Activated naive CD4-positive, alpha-beta T cell treated with anti-CD3 and anti-CD28 coated beads, Interleukin-2, amount 10 ng/mL, durations not matched to agents 7 days and 5 days (primary cell): ENCODE measurements at regions not wholly inside any gene's neighbourhood (a gene's known extent, or its start where the extent isn't known, plus 50 kb on each side); places are given as distances from the start of the nearest gene placed in this dataset.

Experiments used
- CTCF ChIA-PET: fragments of 350-600 bp; sonication (Branson Sonifier 250); formaldehyde crosslinking; loops from one replicate; lab custom pipeline; 2021; ENCODE audit warnings: antibody characterized with exemption; lab: Charles Lee
- DNase-seq: peaks from one replicate; pipeline ENCODE4 v3.0.0-alpha.2; 2020
- H3K27ac Mint-ChIP-seq: one replicate; pipeline ENCODE4 v1.8.0; 2021; ENCODE audit warnings: mild to moderate bottlenecking, moderate library complexity, mixed read lengths
- H3K27me3 Mint-ChIP-seq: one replicate; pipeline ENCODE4 v1.8.0; 2021; ENCODE audit warnings: mild to moderate bottlenecking, mixed read lengths
- H3K36me3 Mint-ChIP-seq: one replicate; pipeline ENCODE4 v1.8.0; 2021; ENCODE audit warnings: mixed read lengths
- H3K4me1 Mint-ChIP-seq: one replicate; pipeline ENCODE4 v1.8.0; 2021; ENCODE audit warnings: mixed read lengths
- H3K4me3 Mint-ChIP-seq: one replicate; pipeline ENCODE4 v1.8.0; 2021; ENCODE audit warnings: mild to moderate bottlenecking, moderate library complexity, mixed read lengths
- H3K9me3 Mint-ChIP-seq: one replicate; pipeline ENCODE4 v1.8.0; 2021; ENCODE audit warnings: mixed read lengths

GRCh38 chr10:47088656-47089354 is 177.6 kb downstream of the PTPN20 start:
- no peaks in the 10 kb centered on the region for H3K9me3 Mint-ChIP-seq
- H3K27me3 Mint-ChIP-seq: peaks cover 14% of the 10 kb centered on the region
- CTCF ChIA-PET: no interaction called here
- no peaks in the 10 kb centered on the region for H3K36me3 Mint-ChIP-seq
- no peak for DNase-seq
- no peak overlapping the region for H3K27ac Mint-ChIP-seq
- H3K4me3 Mint-ChIP-seq: no peak overlapping the region
- no peaks in the 10 kb centered on the region for H3K4me1 Mint-ChIP-seq

- Mint-ChIP-seq H3K27me3 (peaks cover 14% of the 10 kb centered on the region), H3K27ac (no peak overlapping the region)
Measured at GRCh38 chr10:47090042-47090441, 178.8 kb downstream of the PTPN20 start.

GRCh38 chr10:47090903-47091302 is 179.7 kb downstream of the PTPN20 start:
- no peaks in the 10 kb centered on the region for H3K4me1 Mint-ChIP-seq

More at GRCh38 chr10:47090042-47090441, 178.8 kb downstream of the PTPN20 start:
- Mint-ChIP-seq H3K36me3 (no peaks in the 10 kb centered on the region), H3K4me1 (no peaks in the 10 kb centered on the region), H3K4me3 (no peak overlapping the region), H3K9me3 (no peaks in the 10 kb centered on the region)
- no peak for DNase-seq
- CTCF ChIA-PET: interaction anchor here (0.6 kb wide), 1 partner anchor 245 kb away, joined by 3 read pairs; no protein-coding TSS in a partner anchor

GRCh38 chr10:47091421-47091820 is 180.2 kb downstream of the PTPN20 start:
- DNase-seq: no peak
- H3K27ac Mint-ChIP-seq: no peak overlapping the region
- H3K9me3 Mint-ChIP-seq: no peaks in the 10 kb centered on the region
- peaks cover 18% of the 10 kb centered on the region for H3K27me3 Mint-ChIP-seq
- H3K4me3 Mint-ChIP-seq: no peak overlapping the region
- CTCF ChIA-PET: no interaction called here
- no peaks in the 10 kb centered on the region for H3K4me1 Mint-ChIP-seq
- H3K36me3 Mint-ChIP-seq: no peaks in the 10 kb centered on the region

More at GRCh38 chr10:47090903-47091302, 179.7 kb downstream of the PTPN20 start:
- no peak overlapping the region for H3K27ac Mint-ChIP-seq
- H3K4me3 Mint-ChIP-seq: no peak overlapping the region
- no peaks in the 10 kb centered on the region for H3K36me3 Mint-ChIP-seq
- peaks cover 18% of the 10 kb centered on the region for H3K27me3 Mint-ChIP-seq
- CTCF ChIA-PET: no interaction called here
- no peaks in the 10 kb centered on the region for H3K9me3 Mint-ChIP-seq
- no peak for DNase-seq

- DNase-seq: no peak
- H3K36me3 Mint-ChIP-seq: no peaks in the 10 kb centered on the region
- peaks cover 18% of the 10 kb centered on the region for H3K27me3 Mint-ChIP-seq
- no peak overlapping the region for H3K27ac Mint-ChIP-seq
- no peaks in the 10 kb centered on the region for H3K9me3 Mint-ChIP-seq
- no peaks in the 10 kb centered on the region for H3K4me1 Mint-ChIP-seq
- CTCF ChIA-PET: no interaction called here
- no peak overlapping the region for H3K4me3 Mint-ChIP-seq
Measured at GRCh38 chr10:47092376-47092775, 181.1 kb downstream of the PTPN20 start.

- CTCF ChIA-PET: no interaction called here
- H3K27ac Mint-ChIP-seq: no peak overlapping the region
- no peaks in the 10 kb centered on the region for H3K36me3 Mint-ChIP-seq
- H3K4me1 Mint-ChIP-seq: no peaks in the 10 kb centered on the region
- H3K27me3 Mint-ChIP-seq: peaks cover 18% of the 10 kb centered on the region
- no peaks in the 10 kb centered on the region for H3K9me3 Mint-ChIP-seq
- DNase-seq: no peak
- no peak overlapping the region for H3K4me3 Mint-ChIP-seq
Measured at GRCh38 chr10:47092831-47093230, 181.6 kb downstream of the PTPN20 start.

GRCh38 chr10:47094126-47094525 is 182.9 kb downstream of the PTPN20 start:
- Mint-ChIP-seq H3K27me3 (peaks cover 10% of the 10 kb centered on the region), H3K4me3 (no peak overlapping the region), H3K9me3 (no peaks in the 10 kb centered on the region), H3K36me3 (no peaks in the 10 kb centered on the region), H3K27ac (no peak overlapping the region), H3K4me1 (no peaks in the 10 kb centered on the region)
- DNase-seq: no peak
- CTCF ChIA-PET: no interaction called here

GRCh38 chr10:47094636-47095035 is 183.4 kb downstream of the PTPN20 start:
- no peaks in the 10 kb centered on the region for H3K36me3 Mint-ChIP-seq
- CTCF ChIA-PET: no interaction called here
- no peak overlapping the region for H3K27ac Mint-ChIP-seq
- H3K27me3 Mint-ChIP-seq: peaks cover 13% of the 10 kb centered on the region
- H3K4me1 Mint-ChIP-seq: no peaks in the 10 kb centered on the region
- no peak overlapping the region for H3K4me3 Mint-ChIP-seq
- H3K9me3 Mint-ChIP-seq: no peaks in the 10 kb centered on the region
- DNase-seq: no peak

- no peak for DNase-seq
- Mint-ChIP-seq H3K4me1 (no peaks in the 10 kb centered on the region), H3K4me3 (no peak overlapping the region), H3K27me3 (peaks cover 15% of the 10 kb centered on the region), H3K9me3 (no peaks in the 10 kb centered on the region), H3K27ac (no peak overlapping the region), H3K36me3 (no peaks in the 10 kb centered on the region)
- CTCF ChIA-PET: no interaction called here
Measured at GRCh38 chr10:47095211-47095610, 184.0 kb downstream of the PTPN20 start.

GRCh38 chr10:47095848-47096612 is 184.8 kb downstream of the PTPN20 start:
- CTCF ChIA-PET: no interaction called here

GRCh38 chr10:47098238-47098637 is 187.0 kb downstream of the PTPN20 start:
- CTCF ChIA-PET: no interaction called here
- H3K27me3 Mint-ChIP-seq: peaks cover 21% of the 10 kb centered on the region

More at GRCh38 chr10:47095848-47096612, 184.8 kb downstream of the PTPN20 start:
- Mint-ChIP-seq H3K9me3 (no peaks in the 10 kb centered on the region), H3K27me3 (peaks cover 15% of the 10 kb centered on the region), H3K36me3 (no peaks in the 10 kb centered on the region), H3K4me3 (no peak overlapping the region), H3K4me1 (no peaks in the 10 kb centered on the region), H3K27ac (no peak overlapping the region)
- DNase-seq: no peak

GRCh38 chr10:47098964-47099363 is 187.7 kb downstream of the PTPN20 start:
- no peaks in the 10 kb centered on the region for H3K4me1 Mint-ChIP-seq
- H3K36me3 Mint-ChIP-seq: no peaks in the 10 kb centered on the region
- H3K9me3 Mint-ChIP-seq: no peaks in the 10 kb centered on the region
- no peak for DNase-seq
- H3K27ac Mint-ChIP-seq: no peak overlapping the region
- H3K27me3 Mint-ChIP-seq: peaks cover 21% of the 10 kb centered on the region
- no peak overlapping the region for H3K4me3 Mint-ChIP-seq
- CTCF ChIA-PET: no interaction called here

More at GRCh38 chr10:47098238-47098637, 187.0 kb downstream of the PTPN20 start:
- no peak overlapping the region for H3K4me3 Mint-ChIP-seq
- no peak overlapping the region for H3K27ac Mint-ChIP-seq
- no peaks in the 10 kb centered on the region for H3K4me1 Mint-ChIP-seq
- no peaks in the 10 kb centered on the region for H3K36me3 Mint-ChIP-seq
- DNase-seq: no peak
- no peaks in the 10 kb centered on the region for H3K9me3 Mint-ChIP-seq

- Mint-ChIP-seq H3K27me3 (peaks cover 21% of the 10 kb centered on the region), H3K4me1 (no peaks in the 10 kb centered on the region), H3K9me3 (no peaks in the 10 kb centered on the region), H3K36me3 (no peaks in the 10 kb centered on the region), H3K27ac (no peak overlapping the region), H3K4me3 (no peak overlapping the region)
- CTCF ChIA-PET: no interaction called here
- no peak for DNase-seq
Measured at GRCh38 chr10:47099474-47099873, 188.2 kb downstream of the PTPN20 start.

GRCh38 chr10:47101196-47101595 is 190.0 kb downstream of the PTPN20 start:
- H3K36me3 Mint-ChIP-seq: no peaks in the 10 kb centered on the region
- CTCF ChIA-PET: no interaction called here
- H3K27ac Mint-ChIP-seq: no peak overlapping the region
- H3K4me1 Mint-ChIP-seq: no peaks in the 10 kb centered on the region
- H3K27me3 Mint-ChIP-seq: peaks cover 16% of the 10 kb centered on the region
- no peaks in the 10 kb centered on the region for H3K9me3 Mint-ChIP-seq
- no peak for DNase-seq
- H3K4me3 Mint-ChIP-seq: no peak overlapping the region

- Mint-ChIP-seq H3K27me3 (peaks cover 16% of the 10 kb centered on the region), H3K27ac (no peak overlapping the region), H3K4me3 (no peak overlapping the region), H3K9me3 (no peaks in the 10 kb centered on the region), H3K36me3 (no peaks in the 10 kb centered on the region), H3K4me1 (no peaks in the 10 kb centered on the region)
- CTCF ChIA-PET: no interaction called here
- DNase-seq: no peak
Measured at GRCh38 chr10:47101807-47102206, 190.6 kb downstream of the PTPN20 start.
